ENCODE measurements at regions not wholly inside any gene's neighbourhood (a gene's known extent, or its start where the extent isn't known, plus 50 kb on each side); places are given as distances from the start of the nearest gene placed in this dataset.

- no peak for TF ChIP-seq POLR2AphosphoS5 (IDR thresholded peaks at IDR 0.05)
- TF ChIP-seq, protein P1, sequence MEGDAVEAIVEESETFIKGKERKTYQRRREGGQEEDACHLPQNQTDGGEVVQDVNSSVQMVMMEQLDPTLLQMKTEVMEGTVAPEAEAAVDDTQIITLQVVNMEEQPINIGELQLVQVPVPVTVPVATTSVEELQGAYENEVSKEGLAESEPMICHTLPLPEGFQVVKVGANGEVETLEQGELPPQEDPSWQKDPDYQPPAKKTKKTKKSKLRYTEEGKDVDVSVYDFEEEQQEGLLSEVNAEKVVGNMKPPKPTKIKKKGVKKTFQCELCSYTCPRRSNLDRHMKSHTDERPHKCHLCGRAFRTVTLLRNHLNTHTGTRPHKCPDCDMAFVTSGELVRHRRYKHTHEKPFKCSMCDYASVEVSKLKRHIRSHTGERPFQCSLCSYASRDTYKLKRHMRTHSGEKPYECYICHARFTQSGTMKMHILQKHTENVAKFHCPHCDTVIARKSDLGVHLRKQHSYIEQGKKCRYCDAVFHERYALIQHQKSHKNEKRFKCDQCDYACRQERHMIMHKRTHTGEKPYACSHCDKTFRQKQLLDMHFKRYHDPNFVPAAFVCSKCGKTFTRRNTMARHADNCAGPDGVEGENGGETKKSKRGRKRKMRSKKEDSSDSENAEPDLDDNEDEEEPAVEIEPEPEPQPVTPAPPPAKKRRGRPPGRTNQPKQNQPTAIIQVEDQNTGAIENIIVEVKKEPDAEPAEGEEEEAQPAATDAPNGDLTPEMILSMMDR (IDR thresholded peaks at IDR 0.05) = no peak
- TF ChIP-seq EP300 (IDR thresholded peaks at IDR 0.05) = no peak
These were observed 2185.6 kb upstream of the CELF4 start for GRCh38 chr18:39751161-39751560.
